Hippocampal formation (tissue), 2 donors: ENCODE measurements at regions not wholly inside any gene's neighbourhood (a gene's known extent, or its start where the extent isn't known, plus 50 kb on each side); places are given as distances from the start of the nearest gene placed in this dataset.
"Not testable (repeated sequence)": the region's sequence is repeated elsewhere in the genome, so short reads cannot be mapped to it uniquely, and the experiment has no call there.

Experiments used
- DNase-seq, 2 donors: peaks; one replicate each; lab custom pipeline; 2025; lab: John Stamatoyannopoulos, UW

DNA sequence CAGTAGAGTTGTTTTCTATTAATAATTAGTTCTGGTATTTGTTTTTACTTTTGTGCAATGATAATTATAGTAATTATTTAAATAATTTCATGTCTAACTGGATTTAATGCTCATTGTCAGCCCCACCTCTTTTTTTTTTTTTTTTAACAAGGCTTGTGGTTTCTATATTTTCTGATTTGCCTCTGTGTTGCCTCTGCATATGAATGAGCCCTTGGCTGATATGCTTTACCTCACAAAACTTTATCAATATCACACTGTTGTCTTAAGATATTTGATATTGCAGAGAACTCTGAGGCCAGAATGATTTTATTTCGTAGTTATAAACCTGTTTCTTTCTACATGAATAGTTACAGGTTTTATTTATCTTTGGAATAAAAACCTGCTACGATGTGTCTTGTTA is 116.2 kb upstream of the ATP2B1 start:
- no peak for DNase-seq

DNA sequence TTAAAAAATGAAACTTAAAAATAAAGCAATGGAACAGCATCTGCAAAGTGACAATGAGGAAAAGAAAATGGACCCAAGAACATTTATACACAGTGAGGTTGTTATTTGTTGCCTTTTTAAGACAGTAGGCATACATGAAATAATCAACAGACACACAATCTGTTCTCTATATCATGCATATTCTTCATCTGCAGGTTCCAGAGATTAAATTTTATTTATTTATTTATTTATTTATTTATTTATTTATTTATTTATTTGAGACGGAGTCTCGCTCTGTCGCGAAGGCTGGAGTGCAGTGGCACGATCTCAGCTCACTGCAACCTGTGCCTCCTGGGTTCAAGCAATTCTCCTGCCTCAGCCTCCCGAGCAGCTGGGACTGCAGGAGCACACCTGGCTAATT is 114.4 kb upstream of the ATP2B1 start:
- DNase-seq, result not testable (repeated sequence)

DNA sequence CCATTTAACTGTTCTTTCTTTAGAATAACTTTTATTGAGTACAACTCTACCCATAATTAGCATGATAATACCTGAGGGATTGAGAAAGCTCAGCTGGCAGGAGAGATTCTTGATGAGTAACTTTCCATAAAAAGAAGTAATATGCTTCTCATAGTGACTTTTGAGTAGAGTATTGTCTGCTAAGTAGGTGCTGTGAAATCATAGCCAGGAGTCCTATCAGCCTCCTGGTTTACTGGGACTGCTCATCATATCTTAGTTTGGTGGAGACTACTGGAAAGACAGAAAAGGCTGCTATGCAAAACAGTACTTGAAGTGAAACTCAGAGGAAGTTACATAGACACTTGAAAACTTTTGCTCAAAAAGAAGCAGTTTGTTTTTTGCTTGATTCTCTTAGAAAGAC is 113.3 kb upstream of the ATP2B1 start:
- no peak for DNase-seq

DNA sequence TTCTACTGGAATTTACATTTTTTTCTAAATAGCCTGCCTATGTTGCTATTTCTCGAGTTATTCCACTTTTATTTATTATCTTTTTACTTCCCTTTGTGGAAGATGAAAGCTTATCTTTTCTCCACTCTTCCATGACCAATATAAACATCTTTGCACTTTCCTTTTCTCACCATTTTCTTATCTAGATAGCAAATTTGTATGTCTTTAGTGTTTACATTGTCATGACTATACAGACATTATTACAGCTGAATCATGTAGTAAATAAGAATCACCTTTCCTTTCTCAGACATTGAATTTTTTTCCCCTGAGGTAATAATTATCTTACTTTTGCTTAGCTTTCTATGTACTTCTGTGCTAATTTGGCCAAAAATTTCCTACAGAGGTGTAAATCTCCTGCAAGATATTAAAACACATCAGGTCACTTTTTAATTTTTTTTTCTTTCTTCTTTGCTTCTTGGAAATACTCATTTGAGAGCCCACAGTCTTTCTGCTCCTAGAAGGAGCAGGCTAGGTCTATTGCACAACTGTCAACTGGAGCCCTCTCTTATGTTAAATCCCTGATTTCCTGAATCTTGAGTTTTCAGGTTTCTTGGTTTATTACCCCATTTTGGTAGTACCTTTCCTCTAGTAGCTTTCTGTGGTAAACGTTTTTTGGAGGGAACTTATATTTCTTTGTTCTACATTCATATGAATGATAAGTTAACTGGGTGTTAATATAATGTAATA is 109.0 kb upstream of the ATP2B1 start:
- DNase-seq, result no peak

DNA sequence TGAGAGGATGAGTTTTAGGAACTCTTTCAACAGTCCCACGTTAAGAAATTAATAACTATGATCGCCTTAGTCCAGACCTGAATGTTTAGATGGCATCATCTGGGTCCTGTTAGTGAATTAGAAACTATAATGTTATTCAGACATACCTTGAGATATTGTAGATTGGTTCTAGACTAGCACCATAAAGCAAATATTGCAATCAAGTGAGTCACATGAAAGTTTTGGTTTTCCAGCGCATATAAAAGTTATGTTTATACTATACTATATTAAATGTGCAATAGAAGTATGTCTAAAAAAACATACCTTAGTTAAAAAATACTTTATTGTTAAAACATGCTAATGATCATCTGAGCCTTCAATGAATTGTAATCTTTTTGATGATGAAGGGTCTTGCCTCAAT is 106.6 kb upstream of the ATP2B1 start:
- no peak for DNase-seq

DNA sequence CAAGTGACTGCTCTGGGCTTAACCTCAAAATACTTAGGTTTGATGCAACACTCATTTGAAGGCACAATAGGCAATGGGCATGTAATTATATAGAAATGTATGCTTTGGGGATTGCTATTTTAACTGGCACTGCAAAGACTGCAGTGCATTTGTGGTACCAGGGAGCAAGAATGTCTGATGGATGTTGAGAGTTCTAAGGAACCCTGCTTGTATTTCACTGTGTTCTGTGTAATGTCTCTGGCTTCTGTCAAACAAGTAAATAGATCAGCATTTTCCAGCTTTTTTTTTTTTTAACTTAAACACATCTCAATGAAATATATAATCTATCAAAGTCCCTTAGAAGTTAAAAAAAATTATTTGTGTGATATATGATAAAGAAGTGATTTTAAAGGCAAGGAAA is 94.8 kb upstream of the ATP2B1 start:
- no peak for DNase-seq

DNA sequence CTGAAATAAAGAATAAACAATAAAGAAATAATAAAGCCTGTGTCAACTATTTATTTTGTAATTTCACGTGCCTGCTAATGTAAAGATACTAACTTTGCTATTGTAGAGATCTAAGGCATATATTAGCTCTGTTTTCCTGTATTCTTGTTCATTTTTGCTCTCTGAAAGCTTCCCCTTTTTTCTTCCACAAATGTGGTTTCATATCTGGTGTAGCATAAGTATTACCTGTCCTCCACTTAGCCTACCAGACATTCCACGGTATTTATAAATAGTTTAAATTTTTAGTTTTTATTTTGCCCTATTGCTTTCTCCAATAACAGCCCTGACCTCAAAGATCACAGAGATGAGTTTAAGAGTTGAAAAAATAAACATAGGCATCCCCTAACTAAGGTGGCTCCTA is 92.6 kb upstream of the ATP2B1 start:
- DNase-seq, result no peak

DNA sequence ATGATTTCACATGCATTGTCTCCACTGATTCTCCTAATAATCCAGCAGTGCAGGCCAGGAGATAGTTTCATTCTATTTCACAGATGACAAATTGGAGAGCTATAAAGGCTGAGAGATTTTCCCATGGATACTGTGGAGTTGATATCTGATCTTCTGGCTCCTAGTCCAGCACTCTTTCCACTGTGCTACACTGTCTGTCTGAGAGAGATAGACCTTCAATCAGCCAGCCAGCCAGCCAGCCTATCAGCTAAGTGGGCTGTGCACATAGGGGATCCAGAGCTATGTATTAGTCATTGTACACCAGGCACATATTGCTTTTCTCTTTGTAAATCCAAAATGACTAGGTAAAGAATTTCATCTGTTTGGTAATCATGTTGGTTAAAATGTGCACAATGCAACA is 91.8 kb upstream of the ATP2B1 start:
- DNase-seq, result no peak

DNA sequence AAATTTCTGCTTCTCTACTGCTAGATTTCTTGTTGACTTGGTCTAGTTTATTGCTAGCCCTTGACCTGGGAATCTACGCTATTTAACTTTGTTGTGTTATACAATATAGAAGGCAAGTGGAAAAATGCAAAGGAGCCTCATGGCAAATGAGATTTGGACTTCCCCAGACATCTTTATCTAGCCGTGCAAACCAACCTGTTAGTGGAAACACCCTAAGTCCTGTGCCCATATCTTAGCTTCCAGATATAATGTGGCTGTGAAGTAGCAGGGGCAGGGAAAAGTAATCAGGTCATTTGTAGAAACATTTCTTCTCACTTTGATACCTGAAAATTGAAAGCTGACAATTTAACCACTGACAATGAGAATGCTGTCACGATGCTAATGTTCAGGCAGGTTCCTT is 90.7 kb upstream of the ATP2B1 start:
- no peak for DNase-seq

DNA sequence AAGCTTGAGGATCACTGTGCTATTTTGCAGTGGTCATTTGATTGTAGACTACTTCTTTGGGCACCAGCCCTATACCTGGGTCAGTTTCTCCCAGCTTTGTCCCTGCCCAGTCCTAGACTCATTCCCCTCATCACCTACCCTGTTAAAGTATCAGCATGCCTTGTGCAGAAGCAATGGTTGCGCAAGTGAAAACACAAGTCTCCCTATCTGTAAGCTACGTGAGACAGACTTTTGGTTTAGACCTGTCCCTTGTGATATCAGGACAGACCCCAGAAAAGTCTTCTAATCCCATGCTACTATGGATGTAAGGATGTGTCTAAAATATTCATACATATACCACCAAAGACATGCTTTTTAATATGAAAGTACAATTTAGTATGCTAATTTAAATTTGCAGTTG is 88.8 kb upstream of the ATP2B1 start:
- DNase-seq, result no peak

DNA sequence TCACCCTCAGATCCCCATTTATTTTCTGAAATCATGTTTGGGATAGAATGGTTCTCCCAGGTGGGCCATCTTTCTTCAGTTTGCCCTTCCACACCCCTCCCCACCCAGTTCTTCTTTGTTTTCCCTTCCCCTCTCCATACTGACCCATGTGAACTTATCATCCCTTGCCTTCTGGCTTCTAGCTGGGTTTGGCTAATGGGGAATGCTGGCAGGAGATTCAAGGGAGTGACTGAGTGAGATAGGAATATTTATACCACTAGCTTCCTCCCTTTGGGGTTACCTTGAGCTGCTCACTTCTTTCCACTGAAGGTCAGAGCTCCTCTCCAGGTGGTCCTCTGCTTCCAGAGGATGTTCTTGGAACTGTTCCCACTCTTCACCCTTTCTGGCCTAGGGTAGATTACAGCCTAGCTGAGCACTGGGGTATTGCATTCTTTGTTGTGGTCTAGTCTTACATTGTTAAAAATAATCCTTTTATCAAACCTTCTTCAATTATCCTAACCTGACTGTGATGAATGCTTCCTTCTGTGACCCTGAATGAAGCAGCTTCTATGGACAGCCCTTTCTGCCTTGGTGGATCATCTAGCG is 88.3 kb upstream of the ATP2B1 start:
- DNase-seq, result no peak

DNA sequence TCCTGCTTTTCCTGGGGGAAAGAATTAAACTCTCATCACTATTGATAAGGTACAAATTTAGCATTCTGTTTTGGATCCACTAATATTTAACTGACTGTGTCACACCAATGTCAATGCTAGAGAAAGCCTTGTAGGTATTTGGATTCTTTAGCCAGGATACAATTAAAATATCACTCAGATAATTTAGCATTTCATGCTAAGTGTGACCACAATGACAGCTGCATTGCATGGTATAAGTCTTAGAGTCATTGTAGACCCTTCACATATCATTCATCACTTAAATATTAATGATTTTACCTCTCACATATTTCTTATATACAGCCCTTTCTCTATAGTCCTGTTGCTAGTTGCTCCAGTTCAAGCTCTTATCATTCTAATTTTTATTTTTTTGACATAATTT is 85.3 kb upstream of the ATP2B1 start:
- DNase-seq, result no peak

DNA sequence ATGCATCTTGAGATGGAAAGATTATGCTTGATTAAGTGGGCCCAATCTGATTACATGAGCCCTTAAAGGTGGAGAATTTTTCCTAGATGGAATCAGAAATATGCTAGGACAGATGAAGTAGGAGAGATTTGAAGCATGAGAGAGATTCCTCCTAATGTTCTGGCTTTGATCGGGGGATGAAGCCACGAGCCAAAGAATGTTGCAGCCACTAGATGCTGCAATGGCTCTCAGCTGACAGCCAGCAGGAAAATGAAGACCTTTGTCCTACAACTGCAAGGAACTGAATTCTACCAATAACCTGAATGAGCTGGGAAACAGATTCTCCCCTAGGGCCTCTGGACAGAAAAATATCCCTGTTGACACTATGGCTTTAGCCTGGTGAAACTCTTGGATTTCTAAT is 82.6 kb upstream of the ATP2B1 start:
- DNase-seq, result no peak

DNA sequence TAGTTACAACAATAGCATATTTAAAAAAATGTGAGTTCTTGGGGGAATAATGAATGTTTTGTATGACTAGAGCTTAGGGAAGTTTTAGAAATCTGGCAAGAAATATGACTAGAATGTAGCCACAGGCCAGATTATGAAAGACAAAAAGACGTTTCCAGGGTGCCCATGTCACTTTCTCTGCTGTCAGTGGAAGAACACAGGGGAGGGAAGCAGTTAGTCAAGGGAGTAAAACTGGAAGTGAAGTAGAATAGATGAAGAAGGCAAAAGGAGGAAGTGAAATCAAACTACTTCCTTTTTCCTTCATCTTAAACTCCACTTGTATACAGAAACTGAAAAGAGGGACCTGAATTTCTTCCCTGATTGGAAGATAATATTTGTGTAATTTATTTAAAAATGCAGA is 81.2 kb upstream of the ATP2B1 start:
- peak in 1 of 2 donors; percentile 26 for DNase-seq

DNA sequence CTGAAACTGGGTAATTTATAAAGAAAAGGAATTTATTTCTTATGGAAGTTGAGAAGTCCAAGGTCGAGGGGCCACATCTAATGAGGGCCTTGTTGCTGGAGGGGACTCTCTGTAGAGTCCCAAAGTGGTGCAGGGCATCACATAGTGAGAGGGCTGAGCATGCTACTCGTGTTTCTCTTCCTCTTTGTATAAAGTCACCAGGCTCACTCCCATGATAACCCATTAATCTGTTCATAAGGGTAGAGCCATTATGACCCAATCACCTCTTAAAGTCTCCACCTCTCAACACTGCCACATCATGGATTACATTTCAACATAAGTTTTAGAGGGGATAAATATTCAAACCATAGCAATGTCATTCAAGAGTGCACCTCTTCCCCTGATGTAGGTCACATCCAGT is 79.1 kb upstream of the ATP2B1 start:
- DNase-seq, result no peak

DNA sequence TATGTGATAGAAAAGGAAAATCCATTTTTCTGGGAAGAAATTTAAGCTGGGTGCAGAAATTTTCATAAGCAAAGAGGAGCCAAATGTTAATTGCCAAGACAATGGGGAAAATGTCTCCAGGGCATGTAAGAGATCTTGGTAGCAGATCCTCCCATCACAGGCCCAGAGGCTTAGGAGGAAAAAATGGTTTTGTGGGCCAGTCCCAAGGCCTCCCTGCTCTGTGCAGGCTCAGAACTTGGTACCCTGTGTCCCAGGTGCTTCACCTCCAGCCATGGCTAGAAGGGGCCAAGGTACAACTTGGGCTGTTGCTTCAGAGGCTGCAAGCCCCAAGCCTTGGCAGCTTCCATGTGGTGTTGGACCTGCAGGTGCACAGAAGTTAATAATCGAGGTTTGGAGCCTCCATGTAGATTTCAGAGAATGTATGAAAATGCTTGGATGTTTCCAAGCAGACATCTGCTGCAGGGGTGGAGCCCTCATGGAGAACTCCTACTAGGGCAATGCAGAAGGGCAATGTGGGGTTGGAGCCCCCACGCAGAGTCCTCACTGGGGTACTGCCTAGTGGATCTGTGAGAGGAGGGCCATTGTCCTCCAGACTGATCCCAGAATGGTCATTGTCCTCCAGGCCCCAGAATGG is 77.7 kb upstream of the ATP2B1 start:
- no peak for DNase-seq

DNA sequence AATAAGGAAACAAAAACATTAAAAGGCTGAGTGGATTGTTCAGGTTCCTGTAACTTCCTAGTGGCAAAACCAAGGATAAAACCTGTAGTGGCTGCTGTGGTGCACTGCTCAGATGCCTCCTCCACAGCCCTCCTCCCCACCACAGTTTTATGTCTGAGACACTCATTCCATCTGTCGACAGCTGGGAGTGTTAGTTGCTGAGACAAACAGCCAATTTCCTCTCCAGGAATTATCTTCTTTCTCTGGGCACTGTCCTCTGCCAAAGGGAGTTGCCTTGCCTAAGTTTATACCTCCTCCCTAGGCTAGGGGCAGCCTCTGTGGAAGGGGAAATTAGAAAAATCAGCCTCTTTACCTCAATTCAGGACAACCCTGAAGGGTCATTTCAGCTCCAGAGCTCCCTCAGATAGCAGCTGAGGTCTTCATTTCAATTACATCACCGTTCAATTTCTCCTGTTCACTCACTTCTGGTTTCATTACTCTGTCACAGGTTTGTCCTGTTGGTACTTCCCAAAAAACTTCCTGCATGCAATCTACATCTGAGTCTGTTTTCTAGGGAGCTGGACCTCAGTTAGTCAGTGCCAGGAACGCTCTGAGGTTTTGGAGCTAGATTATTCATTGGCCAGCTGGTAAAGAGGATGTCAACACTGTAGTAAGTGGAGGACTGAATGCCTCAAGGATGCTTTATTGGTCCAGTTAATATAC is 74.9 kb upstream of the ATP2B1 start:
- DNase-seq, result peak in 1 of 2 donors; percentile 13

DNA sequence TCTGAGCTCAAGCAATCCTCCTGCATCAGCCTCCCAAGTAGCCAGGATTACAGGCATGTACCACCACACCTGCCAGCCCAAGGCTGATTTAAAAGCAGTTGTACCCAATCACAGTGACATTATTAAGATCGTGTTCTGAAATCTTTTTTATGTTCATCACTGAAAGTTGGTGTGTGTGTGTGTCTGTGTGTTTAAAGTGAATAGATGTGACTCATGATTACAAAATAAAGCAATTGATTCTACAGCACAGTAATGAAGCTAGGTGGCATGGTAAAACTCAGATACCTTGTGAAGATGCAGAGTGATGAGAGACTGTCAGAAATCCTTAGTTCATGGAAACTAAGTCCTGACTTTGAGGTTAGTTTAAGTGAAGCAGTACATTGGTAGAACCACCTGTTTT is 74.2 kb upstream of the ATP2B1 start:
- no peak for DNase-seq

DNA sequence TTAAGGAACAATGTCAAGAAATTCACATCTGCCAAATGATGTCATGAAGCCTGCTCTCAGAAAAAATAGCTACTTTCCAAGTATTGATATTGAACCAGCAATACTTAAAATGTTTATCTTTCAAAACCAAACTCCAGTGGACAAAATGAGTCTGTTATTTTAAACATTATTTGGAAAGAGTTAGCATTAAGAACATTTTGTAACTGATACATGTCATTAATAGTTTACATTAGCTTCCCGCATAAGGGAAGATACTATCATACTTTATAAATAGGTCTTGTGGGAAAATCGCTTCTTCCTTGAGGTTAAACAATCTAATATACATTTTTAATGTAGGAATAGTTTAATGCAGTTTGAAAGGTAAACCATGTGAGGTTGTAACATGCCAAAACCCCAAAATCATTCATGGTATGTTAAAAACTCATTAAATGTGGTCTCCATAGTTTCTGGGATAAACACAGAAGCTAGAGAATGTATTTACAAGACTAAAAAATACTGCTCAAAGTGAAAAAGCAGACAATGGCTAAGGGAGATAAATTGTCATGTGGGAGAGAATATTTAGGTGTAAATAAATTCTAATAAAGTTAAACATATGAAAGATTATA is 73.4 kb upstream of the ATP2B1 start:
- DNase-seq, result no peak

DNA sequence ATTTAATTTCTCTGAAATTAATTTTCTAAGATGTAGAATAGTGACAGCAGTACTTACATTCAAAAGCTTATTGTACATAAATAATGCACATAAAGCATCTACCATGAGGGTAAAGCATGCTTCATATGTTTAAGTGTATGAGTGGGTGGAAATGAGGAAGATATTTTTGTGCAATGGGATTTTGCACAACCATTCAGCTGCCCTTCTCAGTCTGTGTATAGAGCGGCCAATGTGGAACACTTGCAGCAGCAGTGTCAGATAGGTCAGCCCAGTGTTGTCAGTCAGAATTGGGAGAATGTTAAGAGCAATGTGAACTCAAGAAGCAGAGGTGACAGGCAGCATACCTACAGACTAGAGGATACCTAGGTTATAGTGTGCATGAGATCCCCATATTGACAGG is 72.5 kb upstream of the ATP2B1 start:
- DNase-seq, result no peak

DNA sequence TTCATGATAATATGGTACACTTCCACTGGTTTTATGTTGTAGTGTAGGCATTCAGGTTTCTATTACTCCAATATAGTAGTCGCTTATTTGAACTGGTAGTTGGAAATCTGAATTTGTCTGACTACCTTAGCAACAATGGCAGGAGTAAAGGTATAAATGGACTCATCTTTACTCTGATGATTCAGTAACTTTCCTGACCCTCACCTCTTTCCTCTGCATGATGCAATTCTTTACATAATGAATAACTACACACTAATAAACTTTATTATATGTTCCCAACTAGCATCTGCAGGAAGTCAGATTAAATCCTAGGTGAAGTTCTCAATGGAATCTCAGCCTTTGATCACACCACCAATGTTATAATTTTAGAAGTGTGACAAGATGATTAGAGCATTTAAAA is 70.5 kb upstream of the ATP2B1 start:
- no peak for DNase-seq

DNA sequence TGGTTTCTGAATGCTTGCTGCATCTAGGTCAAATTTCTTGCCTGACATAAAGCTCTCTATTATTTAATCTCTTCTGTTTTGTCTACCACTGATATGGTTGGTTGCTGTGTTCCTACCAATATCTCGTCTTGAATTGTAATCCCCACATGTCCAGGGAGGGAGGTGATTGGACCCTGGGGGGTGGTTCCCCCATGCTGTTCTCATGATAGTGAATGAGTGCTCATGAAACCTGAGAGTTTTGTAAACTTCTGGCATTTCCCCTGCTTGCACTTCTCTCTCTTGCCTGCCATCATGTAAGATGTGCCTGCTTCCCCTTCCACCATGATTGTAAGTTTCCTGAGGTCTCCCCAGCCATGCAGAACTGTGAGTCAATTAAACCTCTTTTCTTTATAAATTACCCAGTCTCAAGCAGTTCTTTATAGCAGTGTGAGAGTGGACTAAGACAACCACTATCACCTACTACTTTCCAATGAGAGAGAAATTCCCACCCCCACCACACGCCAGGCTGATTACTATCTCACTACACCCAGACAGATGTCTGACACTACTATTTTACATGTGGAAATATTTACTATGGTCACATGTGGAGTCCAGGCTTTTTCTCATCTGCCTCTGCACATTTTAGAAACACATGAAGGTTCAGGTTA is 69.2 kb upstream of the ATP2B1 start:
- DNase-seq, result no peak
